H1 (cell line): ENCODE measurements at regions not wholly inside any gene's neighbourhood (a gene's known extent, or its start where the extent isn't known, plus 50 kb on each side); places are given as distances from the start of the nearest gene placed in this dataset.

Experiments
- CTCF ChIA-PET: fragments of 300-600 bp; sonication (Branson Sonifier 250); formaldehyde crosslinking; loops from one replicate; lab custom pipeline; 2021; ENCODE audit not compliant: partially characterized antibody; lab: Charles Lee
- POLR2A ChIA-PET: fragments of 300-600 bp; sonication (Branson Sonifier 250); formaldehyde crosslinking; loops from one replicate; lab custom pipeline; 2021; ENCODE audit warnings: inconsistent platforms; ENCODE audit not compliant: partially characterized antibody; lab: Charles Lee
- DNase-seq, 2 experiments: peaks; one replicate each; pipeline versions ENCODE4 v3.0.0 to v3.0.0-alpha.2; 2010 to 2022; ENCODE audit warnings: low spot score in 2 of 2, low read depth in 1 of 2, mixed read lengths in 1 of 2
- FAIRE-seq: peaks from 2 replicates; lab custom pipeline; 2011; peaks lifted over from hg19 to GRCh38; lab: Jason Lieb, UNC
- H2AFZ ChIP-seq: 2 replicates; pipeline ENCODE4 v1.8.1; 2012; ENCODE audit warnings: low read length, inconsistent platforms
- H2AK5ac ChIP-seq: 2 replicates; pipeline ENCODE4 v1.6.1; 2013; ENCODE audit warnings: low read depth, low read length
- H2BK120ac ChIP-seq: replicated peaks from 2 replicates; pipeline ENCODE3; 2013; ENCODE audit warnings: low read depth, low read length, inconsistent platforms
- H2BK12ac ChIP-seq: 2 replicates; pipeline ENCODE4 v1.6.1; 2013; ENCODE audit warnings: low read depth, low read length
- H2BK15ac ChIP-seq: 2 replicates; pipeline ENCODE4 v1.6.1; 2013; ENCODE audit warnings: low read length
- H2BK20ac ChIP-seq: 2 replicates; pipeline ENCODE4 v1.6.1; 2013; ENCODE audit warnings: low read length
- H2BK5ac ChIP-seq: 2 replicates; pipeline ENCODE4 v1.6.1; 2013; ENCODE audit warnings: low read depth, low read length
- H3K14ac ChIP-seq: 2 replicates; pipeline ENCODE4 v1.6.1; 2013; ENCODE audit warnings: inconsistent platforms; ENCODE audit not compliant: insufficient read length
- H3K18ac ChIP-seq: 2 replicates; pipeline ENCODE4 v1.6.1; 2013; ENCODE audit warnings: low read length; ENCODE audit errors: extremely low read depth
- H3K23ac ChIP-seq: 2 replicates; pipeline ENCODE4 v1.6.1; 2013; ENCODE audit warnings: inconsistent platforms; ENCODE audit not compliant: insufficient read length
- H3K23me2 ChIP-seq: 2 replicates; pipeline ENCODE4 v1.6.1; 2013; ENCODE audit warnings: low read depth, low read length
- H3K27ac ChIP-seq: 2 replicates; pipeline ENCODE4 v1.6.1; 2011; ENCODE audit warnings: low read depth, low read length, inconsistent platforms
- H3K27me3 ChIP-seq, 4 experiments: replicated peaks in 1 of 4; 1 replicate in 1 of 4; 2 replicates in 3 of 4; pipeline versions ENCODE4 v1.6.1 to v1.8.1; 2011 to 2013; ENCODE audit warnings: low read length in 3 of 4, mild to moderate bottlenecking in 3 of 4, inconsistent platforms in 2 of 4, mixed read lengths in 2 of 4, moderate library complexity in 1 of 4; ENCODE audit not compliant: control insufficient read depth in 3 of 4, insufficient read depth in 3 of 4; ENCODE audit errors: extremely low read depth in 1 of 4
- H3K36me3 ChIP-seq, 4 experiments: 2 replicates each; pipeline versions ENCODE4 v1.6.1 to v1.8.1; 2011 to 2013; ENCODE audit warnings: mild to moderate bottlenecking in 4 of 4, low read length in 3 of 4, moderate library complexity in 2 of 4, control low read depth in 1 of 4, inconsistent platforms in 1 of 4; ENCODE audit not compliant: insufficient read depth in 4 of 4, control insufficient read depth in 2 of 4
- H3K4ac ChIP-seq: replicated peaks from 2 replicates; pipeline ENCODE3; 2013; ENCODE audit warnings: low read length, low read depth, mixed read lengths, inconsistent platforms; ENCODE audit not compliant: insufficient read length
- H3K4me1 ChIP-seq, 4 experiments: replicated peaks in 1 of 4; 1 replicate in 1 of 4; 2 replicates in 3 of 4; pipeline versions ENCODE4 v1.6.1 to v1.8.1; 2011 to 2013; ENCODE audit warnings: low read length in 3 of 4, inconsistent platforms in 2 of 4, mixed read lengths in 1 of 4; ENCODE audit not compliant: insufficient read depth in 4 of 4, control insufficient read depth in 3 of 4
- H3K4me2 ChIP-seq, 2 experiments: 2 replicates each; pipeline versions ENCODE4 v1.6.1 to v1.8.1; 2011 to 2013; ENCODE audit warnings: low read depth in 2 of 2, low read length in 2 of 2, control low read depth in 1 of 2, inconsistent platforms in 1 of 2, mild to moderate bottlenecking in 1 of 2; ENCODE audit not compliant: insufficient read depth in 1 of 2
- H3K4me3 ChIP-seq, 4 experiments: fragments of 200-600, 300-600 bp in 1 of 4; sonication (generic), shearing (Covaris generic), sonication (Bioruptor Twin) in 1 of 4; 2 replicates each; pipeline versions ENCODE4 v1.5.1 to v1.8.1; 2011 to 2016; ENCODE audit warnings: low read length in 4 of 4, low read depth in 3 of 4, control low read depth in 2 of 4, inconsistent platforms in 2 of 4, mild to moderate bottlenecking in 2 of 4, mixed read lengths in 1 of 4, moderate library complexity in 1 of 4; ENCODE audit not compliant: insufficient read depth in 2 of 4; ENCODE audit errors: extremely low read depth in 1 of 4
- H3K56ac ChIP-seq: replicated peaks from 2 replicates; pipeline ENCODE3; 2013; ENCODE audit warnings: low read depth, mild to moderate bottlenecking, mixed read lengths, low read length, inconsistent platforms; ENCODE audit not compliant: insufficient read length
- H3K79me1 ChIP-seq: 2 replicates; pipeline ENCODE4 v1.6.1; 2013; ENCODE audit warnings: low read depth, low read length, control low read depth
- H3K79me2 ChIP-seq, 2 experiments: 2 replicates each; pipeline versions ENCODE4 v1.6.1 to v1.8.1; 2012 to 2013; ENCODE audit warnings: low read length in 2 of 2, mild to moderate bottlenecking in 2 of 2, inconsistent platforms in 1 of 2; ENCODE audit not compliant: insufficient read depth in 2 of 2, control insufficient read depth in 1 of 2
- H3K9ac ChIP-seq, 4 experiments: replicated peaks in 1 of 4; 1 replicate in 1 of 4; 2 replicates in 3 of 4; pipeline versions ENCODE4 v1.6.1 to v1.8.1; 2011 to 2013; ENCODE audit warnings: low read depth in 3 of 4, low read length in 3 of 4, control low read depth in 2 of 4, mild to moderate bottlenecking in 2 of 4, moderate library complexity in 2 of 4, inconsistent platforms in 1 of 4; ENCODE audit errors: extremely low read depth in 1 of 4
- H3K9me3 ChIP-seq, 2 experiments: 2 replicates each; pipeline versions ENCODE4 v1.6.1 to v1.8.1; 2012 to 2013; ENCODE audit warnings: mild to moderate bottlenecking in 2 of 2, moderate library complexity in 2 of 2, control low read depth in 1 of 2, inconsistent platforms in 1 of 2, low read depth in 1 of 2, low read length in 1 of 2, mixed read lengths in 1 of 2; ENCODE audit not compliant: insufficient read depth in 2 of 2
- H4K20me1 ChIP-seq, 2 experiments: replicated peaks in 1 of 2; 2 replicates each; pipeline versions ENCODE3 to v1.8.1; 2011 to 2013; ENCODE audit warnings: inconsistent platforms in 2 of 2, low read length in 2 of 2, mild to moderate bottlenecking in 1 of 2; ENCODE audit not compliant: insufficient read depth in 2 of 2, control insufficient read depth in 1 of 2
- H4K5ac ChIP-seq: 2 replicates; pipeline ENCODE4 v1.6.1; 2013; ENCODE audit warnings: low read length, low read depth, mixed read lengths, inconsistent platforms; ENCODE audit not compliant: insufficient read length
- H4K8ac ChIP-seq: 2 replicates; pipeline ENCODE4 v1.8.0; 2013; ENCODE audit warnings: mild to moderate bottlenecking, moderate library complexity, low read length, inconsistent platforms; ENCODE audit not compliant: insufficient read depth; ENCODE audit errors: extremely low read depth
- H4K91ac ChIP-seq: replicated peaks from 2 replicates; pipeline ENCODE3; 2013; ENCODE audit warnings: low read length, mixed read lengths, inconsistent platforms; ENCODE audit not compliant: insufficient read length
- CHD2 ChIP-seq: IDR thresholded peaks from 2 replicates; pipeline ENCODE4 v1.6.1; 2012; ENCODE audit warnings: low read length, improper control_type of control experiment
- CREB1 ChIP-seq: IDR thresholded peaks from 2 replicates; pipeline ENCODE4 v1.6.1; 2012; ENCODE audit warnings: inconsistent platforms
- GTF2F1 ChIP-seq: IDR thresholded peaks from 2 replicates; pipeline ENCODE4 v1.6.1; 2012; ENCODE audit warnings: low read depth, low read length, improper control_type of control experiment, borderline replicate concordance
- PHF8 ChIP-seq: fragments of 200-600 bp; sonication (generic); conservative IDR thresholded peaks from 2 replicates; pipeline ENCODE4 v1.7.1; 2012; ENCODE audit warnings: low read depth, mild to moderate bottlenecking, inconsistent platforms, low read length, moderate library complexity
- SAP30 ChIP-seq: fragments of 300-600 bp; sonication (generic); IDR thresholded peaks from 2 replicates; pipeline ENCODE4 v1.7.1; 2012; ENCODE audit warnings: low read length, moderate library complexity, mild to moderate bottlenecking, inconsistent platforms; ENCODE audit not compliant: insufficient read depth, insufficient replicate concordance
- SP2 ChIP-seq: IDR thresholded peaks from 2 replicates; pipeline ENCODE4 v1.6.1; 2012; ENCODE audit warnings: mild to moderate bottlenecking, low read length, inconsistent platforms
- WGBS, 2 experiments: shearing (Covaris generic) in 1 of 2; methylation state at CpG; one replicate each; pipeline versions ENCODE4 v1.1.6 to v1.1.7; 2013 to 2015; ENCODE audit warnings: low lambda C conversion rate in 2 of 2, mixed read lengths in 2 of 2, inconsistent platforms in 1 of 2, low coverage in 1 of 2, missing lambda C conversion rate in 1 of 2; ENCODE audit not compliant: insufficient replicate concordance in 2 of 2, insufficient coverage in 1 of 2, insufficient read length in 1 of 2; ENCODE audit errors: extremely low coverage in 1 of 2, missing lambda C conversion rate in 1 of 2; 5-methylcytosine and 5-hydroxymethylcytosine counted together
- TF ChIP-seq, protein P1 (sequence below): IDR thresholded peaks from 2 replicates; pipeline ENCODE4 v1.6.1; 2012; ENCODE audit warnings: inconsistent platforms
- TF ChIP-seq, protein P2 (sequence below), 3 experiments: IDR thresholded peaks; 1 replicate in 2 of 3; 2 replicates in 1 of 3; pipeline versions ENCODE4 v1.5.1 to v1.6.1; 2011; ENCODE audit warnings: low read length in 3 of 3, mild to moderate bottlenecking in 3 of 3, inconsistent platforms in 2 of 3, low read depth in 1 of 3, moderate library complexity in 1 of 3; ENCODE audit not compliant: insufficient read depth in 1 of 3; ENCODE audit errors: control extremely low read depth in 1 of 3

DNA sequence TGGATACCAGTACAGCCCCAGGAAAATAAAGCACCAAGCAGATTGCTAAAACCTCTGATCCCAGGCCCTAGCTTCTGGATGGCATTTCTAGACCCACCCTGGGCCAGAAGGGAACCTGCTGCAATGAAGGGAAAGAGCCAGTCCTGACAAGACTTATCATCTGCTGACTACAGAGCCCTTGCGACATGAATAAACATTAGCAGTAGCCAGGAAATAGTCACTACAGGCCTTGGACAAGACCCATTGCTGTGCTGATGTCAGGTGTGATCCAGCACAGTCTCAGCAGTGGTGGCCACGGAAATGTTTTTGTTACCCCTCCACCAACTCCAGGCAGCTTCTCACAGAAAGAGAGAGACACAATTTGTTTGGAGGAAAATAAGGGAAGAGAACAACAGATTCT lies 399.3 kb downstream of the HAO1 start:
- Histone ChIP-seq H4K5ac (no peak overlapping the region), H2AK5ac (no peak overlapping the region), H3K27me3 (no peaks in the 10 kb centered on the region), H3K23me2 (no peaks in the 10 kb centered on the region), H3K4me3 (no peak overlapping the region), H3K14ac (no peak overlapping the region), H3K4me1 (no peaks in the 10 kb centered on the region), H4K20me1 (no peaks in the 10 kb centered on the region), H2BK120ac (no peak overlapping the region), H3K27ac (no peak overlapping the region), H3K18ac (no peak overlapping the region), H2BK20ac (no peak overlapping the region), H4K8ac (no peak overlapping the region), H3K9me3 (no peaks in the 10 kb centered on the region), H3K56ac (no peak overlapping the region), H2BK12ac (no peak overlapping the region), H2BK15ac (no peak overlapping the region)
- POLR2A ChIA-PET: no interaction called here
- TF ChIP-seq CREB1 (no peak), CHD2 (no peak), SAP30 (no peak), PHF8 (no peak), SP2 (no peak), GTF2F1 (no peak)
- TF ChIP-seq, protein P1, sequence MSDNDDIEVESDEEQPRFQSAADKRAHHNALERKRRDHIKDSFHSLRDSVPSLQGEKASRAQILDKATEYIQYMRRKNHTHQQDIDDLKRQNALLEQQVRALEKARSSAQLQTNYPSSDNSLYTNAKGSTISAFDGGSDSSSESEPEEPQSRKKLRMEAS: no peak
- TF ChIP-seq, protein P2, sequence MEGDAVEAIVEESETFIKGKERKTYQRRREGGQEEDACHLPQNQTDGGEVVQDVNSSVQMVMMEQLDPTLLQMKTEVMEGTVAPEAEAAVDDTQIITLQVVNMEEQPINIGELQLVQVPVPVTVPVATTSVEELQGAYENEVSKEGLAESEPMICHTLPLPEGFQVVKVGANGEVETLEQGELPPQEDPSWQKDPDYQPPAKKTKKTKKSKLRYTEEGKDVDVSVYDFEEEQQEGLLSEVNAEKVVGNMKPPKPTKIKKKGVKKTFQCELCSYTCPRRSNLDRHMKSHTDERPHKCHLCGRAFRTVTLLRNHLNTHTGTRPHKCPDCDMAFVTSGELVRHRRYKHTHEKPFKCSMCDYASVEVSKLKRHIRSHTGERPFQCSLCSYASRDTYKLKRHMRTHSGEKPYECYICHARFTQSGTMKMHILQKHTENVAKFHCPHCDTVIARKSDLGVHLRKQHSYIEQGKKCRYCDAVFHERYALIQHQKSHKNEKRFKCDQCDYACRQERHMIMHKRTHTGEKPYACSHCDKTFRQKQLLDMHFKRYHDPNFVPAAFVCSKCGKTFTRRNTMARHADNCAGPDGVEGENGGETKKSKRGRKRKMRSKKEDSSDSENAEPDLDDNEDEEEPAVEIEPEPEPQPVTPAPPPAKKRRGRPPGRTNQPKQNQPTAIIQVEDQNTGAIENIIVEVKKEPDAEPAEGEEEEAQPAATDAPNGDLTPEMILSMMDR (IDR thresholded peaks at IDR 0.05; ENCODE audit: control extremely low read depth in 1 of 3, insufficient read depth in 1 of 3, low read depth in 1 of 3, low read length in 3 of 3): no peak
- TF ChIP-seq, all 59 proteins: peak for 0
- Histone ChIP-seq H2BK5ac (no peak overlapping the region), H3K36me3 (no peaks in the 10 kb centered on the region), H3K79me2 (no peaks in the 10 kb centered on the region), H3K23ac (no peak overlapping the region), H4K91ac (no peak overlapping the region), H3K9ac (no peak overlapping the region), H3K79me1 (no peaks in the 10 kb centered on the region), H2AFZ (no peak overlapping the region), H3K4ac (no peak overlapping the region), H3K4me2 (no peak overlapping the region)
- DNase-seq: no peak
- 90% methylated on average over 2 of the region's 2 CpGs; no CpG with 5 or more reads in 1 of the 2 experiments for WGBS, 2 experiments
- FAIRE-seq: no peak
- CTCF ChIA-PET: interaction anchor here (0.6 kb wide), 1 partner anchor 52 kb away, joined by 3 read pairs; no protein-coding TSS in a partner anchor
